GM19328 (cell line): ENCODE measurements at regions not wholly inside any gene's neighbourhood (a gene's known extent, or its start where the extent isn't known, plus 50 kb on each side); places are given as distances from the start of the nearest gene placed in this dataset.

ENCODE experiments used
- ATAC-seq: cut with Tn5 transposase; IDR thresholded peaks from one replicate; pipeline ENCODE4 v1.9.1; 2021; ENCODE audit warnings: mild to moderate bottlenecking, moderate library complexity; ENCODE audit not compliant: unreplicated experiment

GRCh38 chr12:124448241-124448954 is 119.0 kb downstream of the NCOR2 start:
- no peak for ATAC-seq

GRCh38 chr12:124446364-124446763 is 121.0 kb downstream of the NCOR2 start:
- ATAC-seq, result no peak

DNA sequence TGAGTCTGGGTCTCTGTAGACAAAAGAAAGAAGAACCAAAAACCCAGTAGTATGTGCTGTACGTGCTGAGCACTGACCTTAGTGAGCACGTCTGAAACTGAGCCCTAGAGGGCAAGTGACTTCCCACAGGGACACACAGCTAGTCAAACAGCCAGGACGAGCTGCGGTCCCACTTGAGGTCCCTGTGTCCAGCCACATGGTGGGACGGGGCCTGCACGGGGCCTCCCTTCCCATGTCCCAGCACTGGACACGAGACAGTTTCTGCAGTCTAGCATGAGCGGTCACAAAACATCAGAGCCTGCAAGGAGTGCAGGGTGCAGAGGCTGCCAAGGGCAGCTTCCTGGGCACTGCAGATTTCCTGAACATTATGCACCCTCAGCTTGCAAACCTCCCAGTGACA is 121.6 kb downstream of the NCOR2 start:
- no peak for ATAC-seq

GRCh38 chr12:124445121-124445718 is 122.2 kb downstream of the NCOR2 start:
- no peak for ATAC-seq

DNA sequence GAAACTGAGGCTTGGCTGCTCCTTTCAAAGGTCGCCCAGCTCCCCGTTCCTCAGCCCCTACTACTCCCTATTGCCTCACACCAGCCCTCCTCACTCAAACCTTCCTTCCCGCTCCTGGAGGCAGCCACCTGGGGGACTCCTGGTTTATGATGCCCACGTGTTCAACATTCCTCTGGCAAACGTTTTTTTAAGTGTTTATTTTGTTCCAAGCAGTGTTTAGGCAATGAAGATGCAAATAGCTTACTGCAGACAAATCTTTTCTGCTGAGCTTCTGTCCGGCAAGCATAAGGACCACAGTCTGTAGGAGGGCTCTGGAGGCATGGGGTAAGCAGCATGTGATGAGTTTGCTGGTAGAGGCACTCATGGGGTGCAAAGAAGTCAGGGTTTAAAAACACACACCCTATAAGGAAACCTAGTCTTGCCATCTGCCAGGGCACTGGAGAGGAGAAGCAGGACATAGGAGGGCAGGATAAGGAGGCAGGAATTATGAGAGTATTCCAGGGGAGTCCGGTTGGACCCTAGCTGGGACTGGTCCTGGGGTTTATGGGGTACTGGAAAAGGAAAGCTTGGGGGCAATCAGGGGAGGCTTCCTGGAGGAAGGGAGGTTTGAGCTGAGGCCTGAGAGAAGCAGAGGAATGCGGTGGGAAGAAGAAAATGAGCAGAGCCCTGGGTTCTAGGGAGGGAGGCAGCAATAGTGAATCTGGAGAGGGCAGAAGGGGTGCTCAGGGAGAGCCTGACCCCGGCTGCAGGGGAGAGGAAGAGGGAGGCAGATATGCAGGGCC is 123.3 kb downstream of the NCOR2 start:
- ATAC-seq, result no peak

GRCh38 chr12:124442772-124443445 is 124.5 kb downstream of the NCOR2 start:
- no peak for ATAC-seq

DNA sequence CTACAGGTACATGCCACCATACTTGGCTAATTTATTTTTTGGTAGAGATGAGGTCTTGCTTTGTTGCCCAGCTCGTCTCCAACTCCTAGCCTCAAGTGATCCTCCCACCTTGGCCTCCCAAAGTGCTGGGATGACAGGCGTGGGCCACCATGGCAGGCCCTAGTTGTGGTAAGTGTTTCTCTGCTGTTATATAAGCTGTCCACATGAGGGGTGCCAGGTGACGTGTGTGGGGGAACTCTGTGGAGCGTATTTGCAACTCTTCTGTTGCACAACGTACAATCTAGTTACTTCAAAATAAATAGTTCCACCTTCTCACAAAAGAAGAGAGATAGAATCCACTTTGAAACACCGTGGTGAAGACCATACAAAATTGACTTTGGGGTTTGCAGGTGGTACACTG is 125.1 kb downstream of the NCOR2 start:
- no peak for ATAC-seq

- no peak for ATAC-seq
Observed at GRCh38 chr12:124441443-124442194, 125.8 kb downstream of the NCOR2 start.

DNA sequence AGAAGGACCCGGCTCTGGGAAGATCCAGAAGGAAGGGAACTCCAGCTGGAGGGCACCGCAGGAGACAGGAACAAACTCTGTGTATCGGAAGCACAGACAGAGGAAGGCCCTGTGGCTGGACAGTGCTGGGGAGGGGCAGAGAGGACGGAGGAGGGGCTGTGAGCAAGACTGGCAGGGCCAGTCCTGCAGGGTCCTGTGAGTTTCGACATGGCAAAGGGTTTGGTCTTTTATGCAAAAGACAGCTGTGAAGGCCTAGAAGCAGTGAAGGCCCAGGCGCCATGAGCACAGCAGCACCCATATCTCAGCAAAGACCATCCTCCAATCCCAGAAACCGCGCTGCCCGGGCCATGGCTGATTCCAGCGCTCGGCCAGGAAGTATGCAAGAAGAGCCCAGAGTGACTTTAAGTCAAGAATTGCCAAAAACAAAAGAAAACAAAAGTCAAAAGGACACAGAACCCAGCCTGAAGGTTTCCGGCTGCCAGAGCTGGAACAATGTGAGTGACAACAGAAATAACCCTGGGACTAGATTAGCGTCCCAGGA is 126.5 kb downstream of the NCOR2 start:
- ATAC-seq, result no peak

- ATAC-seq, result no peak
Observed at GRCh38 chr12:124440031-124440626, 127.3 kb downstream of the NCOR2 start.

DNA sequence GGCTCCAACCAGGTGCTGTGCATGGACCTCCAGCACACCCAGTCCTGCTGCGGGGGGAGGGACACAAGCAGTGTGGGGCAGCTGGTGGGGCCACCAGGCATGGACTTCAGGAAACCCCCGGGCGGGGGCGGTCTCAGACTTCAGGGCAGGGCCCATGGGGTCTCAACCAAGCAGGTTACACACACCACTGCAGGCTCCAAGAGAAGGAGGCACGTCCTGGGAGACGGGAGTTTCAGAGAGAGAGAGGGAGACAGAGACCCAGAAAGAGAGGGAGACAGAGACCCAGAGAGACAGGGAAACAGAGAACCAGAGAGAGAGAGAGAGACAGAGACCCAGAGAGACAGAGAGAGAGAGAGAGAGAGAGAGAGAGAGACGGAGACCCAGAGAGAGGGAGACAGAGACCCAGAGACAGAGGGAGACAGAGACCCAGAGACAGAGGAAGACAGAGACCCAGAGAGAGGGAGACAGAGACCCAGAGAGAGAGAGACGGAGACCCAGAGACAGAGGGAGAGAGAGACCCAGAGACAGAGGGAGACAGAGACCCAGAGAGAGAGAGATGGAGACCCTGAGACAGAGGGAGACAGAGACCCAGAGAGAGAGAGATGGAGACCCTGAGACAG is 128.9 kb downstream of the NCOR2 start:
- no peak for ATAC-seq

DNA sequence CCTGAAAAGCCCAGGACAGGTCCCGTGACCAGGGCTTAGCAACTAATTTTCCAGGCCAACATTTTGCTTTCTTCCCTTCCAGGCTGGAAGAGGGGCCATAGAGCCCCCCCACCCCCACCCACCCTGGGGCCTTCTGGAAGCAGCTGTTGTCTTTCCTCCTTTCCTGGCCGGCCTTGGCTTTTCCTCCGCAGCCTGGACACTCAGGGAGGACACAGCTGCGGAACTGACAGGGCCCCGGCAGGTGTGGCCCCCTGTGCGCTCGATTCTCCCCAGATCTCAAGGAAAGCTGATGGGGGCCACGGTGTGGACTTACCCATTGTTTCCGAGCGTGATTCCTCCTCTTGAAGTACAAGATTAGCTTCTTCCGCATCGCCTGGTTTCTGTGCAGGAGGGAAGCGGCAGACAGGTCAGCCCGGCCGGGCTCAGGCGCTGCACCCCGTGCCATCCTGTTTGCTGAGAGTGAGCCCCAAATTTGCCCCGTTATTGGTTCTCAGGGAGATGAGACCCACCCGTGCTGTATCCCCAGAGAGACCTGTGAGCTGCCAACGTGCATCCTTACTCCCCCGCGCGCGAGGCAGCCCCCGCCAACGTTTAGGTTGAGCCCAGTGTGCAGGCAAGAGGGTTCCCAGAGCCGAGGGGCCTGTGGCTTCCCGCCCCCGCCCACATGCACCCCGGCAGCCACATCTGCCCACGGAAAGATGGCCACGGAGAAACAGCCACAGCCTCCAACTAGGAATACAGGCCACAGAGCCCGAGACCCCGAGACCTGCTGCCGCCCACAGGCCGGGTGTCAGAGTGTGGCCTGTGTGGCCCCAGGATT is 129.6 kb downstream of the NCOR2 start:
- ATAC-seq, result no peak

GRCh38 chr12:124437121-124437520 is 130.3 kb downstream of the NCOR2 start:
- no peak for ATAC-seq

- ATAC-seq, result no peak
Observed at GRCh38 chr12:124436366-124436765, 131.0 kb downstream of the NCOR2 start.

DNA sequence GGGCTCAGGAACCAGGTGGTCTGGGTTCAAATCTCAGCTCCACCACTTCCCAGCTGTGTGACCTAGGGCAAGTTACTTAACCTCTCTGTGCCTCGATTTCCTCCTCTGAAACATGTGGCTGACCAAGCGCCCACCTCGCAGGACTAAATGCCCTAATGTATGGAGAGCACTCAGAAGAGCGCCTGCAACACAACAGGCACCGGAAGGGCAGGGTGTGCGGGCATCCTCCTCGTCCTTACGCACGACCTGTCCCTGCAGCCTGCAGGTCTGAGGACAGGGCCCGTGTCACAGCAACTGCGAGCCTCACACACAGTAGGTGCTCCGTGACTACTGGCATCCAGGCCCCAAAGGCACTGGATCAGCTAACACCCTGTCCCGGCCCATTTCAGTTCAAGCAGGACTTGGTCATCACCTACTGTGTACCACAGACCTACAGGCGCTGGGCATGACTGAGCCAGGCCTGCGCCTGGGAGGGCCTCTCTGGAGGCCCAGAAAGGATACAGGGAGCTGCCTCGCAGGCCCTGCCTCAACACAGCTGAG is 131.5 kb downstream of the NCOR2 start:
- no peak for ATAC-seq

GRCh38 chr12:124434951-124435805 is 132.2 kb downstream of the NCOR2 start:
- ATAC-seq, result no peak

- no peak for ATAC-seq
Observed at GRCh38 chr12:124434354-124434753, 133.1 kb downstream of the NCOR2 start.

- no peak for ATAC-seq
Observed at GRCh38 chr12:124433879-124434278, 133.5 kb downstream of the NCOR2 start.
